Skeletal muscle tissue (tissue), 3 donors: ENCODE measurements at regions not wholly inside any gene's neighbourhood (a gene's known extent, or its start where the extent isn't known, plus 50 kb on each side); places are given as distances from the start of the nearest gene placed in this dataset.

Source experiments
- H3K27ac ChIP-seq: one replicate; pipeline ENCODE4 v1.7.0; 2013; ENCODE audit warnings: mild to moderate bottlenecking, low read depth, low read length, inconsistent platforms
- H3K27me3 ChIP-seq, 3 donors: one replicate each; pipeline ENCODE4 v1.7.0; 2013; ENCODE audit warnings: low read length in 3 of 3; ENCODE audit not compliant: control insufficient read depth in 3 of 3, insufficient read depth in 3 of 3
- H3K36me3 ChIP-seq, 3 donors: one replicate each; pipeline ENCODE4 v1.7.0; 2013; ENCODE audit warnings: low read length in 3 of 3; ENCODE audit not compliant: control insufficient read depth in 3 of 3, insufficient read depth in 3 of 3
- H3K4me1 ChIP-seq, 3 donors: one replicate each; pipeline ENCODE4 v1.7.0; 2013; ENCODE audit warnings: low read length in 3 of 3, mild to moderate bottlenecking in 3 of 3; ENCODE audit not compliant: control insufficient read depth in 3 of 3, insufficient read depth in 3 of 3
- H3K4me3 ChIP-seq, 3 donors: one replicate each; pipeline ENCODE4 v1.7.0; 2013; ENCODE audit warnings: low read length in 3 of 3
- H3K9ac ChIP-seq, 3 donors: one replicate each; pipeline ENCODE4 v1.7.0; 2013; ENCODE audit warnings: low read length in 3 of 3, mild to moderate bottlenecking in 3 of 3, moderate library complexity in 2 of 3, low read depth in 1 of 3
- H3K9me3 ChIP-seq, 3 donors: one replicate each; pipeline ENCODE4 v1.7.0; 2013; ENCODE audit warnings: low read length in 3 of 3; ENCODE audit not compliant: control insufficient read depth in 3 of 3
- donor health status: Osteomylitis.

GRCh38 chr20:60478533-60478932 is 520.3 kb downstream of the CDH26 start:
- H3K9me3 ChIP-seq, result no peaks in the 10 kb centered on the region
- H3K27me3 ChIP-seq, result peaks cover 3 to 17% (median 4%) of the 10 kb centered on the region in 3 donors
- no peak overlapping the region for H3K27ac ChIP-seq
- H3K4me3 ChIP-seq, result no peak overlapping the region
- no peaks in the 10 kb centered on the region for H3K36me3 ChIP-seq
- H3K9ac ChIP-seq, result no peak overlapping the region
- H3K4me1 ChIP-seq, result peaks cover 0 to 4% (median 0%) of the 10 kb centered on the region in 3 donors

- Histone ChIP-seq H3K27ac (no peak overlapping the region), H3K36me3 (no peaks in the 10 kb centered on the region), H3K4me3 (no peak overlapping the region), H3K9me3 (no peaks in the 10 kb centered on the region), H3K27me3 (peaks cover 0 to 18% (median 4%) of the 10 kb centered on the region in 3 donors), H3K9ac (no peak overlapping the region), H3K4me1 (peaks cover 0 to 4% (median 0%) of the 10 kb centered on the region in 3 donors)
Observed at GRCh38 chr20:60480950-60481742, 522.9 kb downstream of the CDH26 start.

GRCh38 chr20:60481743-60482133 is 523.5 kb downstream of the CDH26 start:
- Histone ChIP-seq H3K9ac (no peak overlapping the region), H3K27ac (no peak overlapping the region), H3K36me3 (no peaks in the 10 kb centered on the region), H3K9me3 (no peaks in the 10 kb centered on the region), H3K27me3 (peaks cover 0 to 18% (median 4%) of the 10 kb centered on the region in 3 donors), H3K4me3 (no peak overlapping the region), H3K4me1 (peaks cover 0 to 4% (median 0%) of the 10 kb centered on the region in 3 donors)

GRCh38 chr20:60482221-60483008 is 524.2 kb downstream of the CDH26 start:
- Histone ChIP-seq H3K36me3 (no peaks in the 10 kb centered on the region), H3K27ac (no peak overlapping the region), H3K4me3 (no peak overlapping the region), H3K9ac (no peak overlapping the region), H3K27me3 (peaks cover 0 to 18% (median 4%) of the 10 kb centered on the region in 3 donors), H3K9me3 (no peaks in the 10 kb centered on the region), H3K4me1 (peaks cover 0 to 4% (median 0%) of the 10 kb centered on the region in 3 donors)

- Histone ChIP-seq H3K4me1 (peaks cover 0 to 4% (median 0%) of the 10 kb centered on the region in 3 donors), H3K36me3 (no peaks in the 10 kb centered on the region), H3K27ac (no peak overlapping the region), H3K27me3 (peaks cover 0 to 18% (median 4%) of the 10 kb centered on the region in 3 donors), H3K4me3 (no peak overlapping the region), H3K9me3 (no peaks in the 10 kb centered on the region), H3K9ac (no peak overlapping the region)
Observed at GRCh38 chr20:60483371-60483770, 525.1 kb downstream of the CDH26 start.

GRCh38 chr20:60484316-60484715 is 526.1 kb downstream of the CDH26 start:
- no peaks in the 10 kb centered on the region for H3K36me3 ChIP-seq
- no peaks in the 10 kb centered on the region for H3K9me3 ChIP-seq
- H3K9ac ChIP-seq, result no peak overlapping the region
- H3K4me3 ChIP-seq, result no peak overlapping the region
- no peak overlapping the region for H3K27ac ChIP-seq
- peaks cover 0 to 4% (median 0%) of the 10 kb centered on the region in 3 donors for H3K4me1 ChIP-seq
- peaks cover 0 to 14% (median 4%) of the 10 kb centered on the region in 3 donors for H3K27me3 ChIP-seq

GRCh38 chr20:60485012-60485760 is 527.0 kb downstream of the CDH26 start:
- peaks cover 0 to 14% (median 4%) of the 10 kb centered on the region in 3 donors for H3K27me3 ChIP-seq
- H3K9me3 ChIP-seq, result no peaks in the 10 kb centered on the region
- no peak overlapping the region for H3K27ac ChIP-seq
- H3K36me3 ChIP-seq, result no peaks in the 10 kb centered on the region
- no peak overlapping the region for H3K4me3 ChIP-seq
- H3K4me1 ChIP-seq, result peaks cover 0 to 4% (median 0%) of the 10 kb centered on the region in 3 donors
- no peak overlapping the region for H3K9ac ChIP-seq

GRCh38 chr20:60486315-60486714 is 528.1 kb downstream of the CDH26 start:
- H3K4me3 ChIP-seq, result no peak overlapping the region
- H3K36me3 ChIP-seq, result no peaks in the 10 kb centered on the region
- no peak overlapping the region for H3K9ac ChIP-seq
- no peaks in the 10 kb centered on the region for H3K9me3 ChIP-seq
- peaks cover 0 to 4% (median 0%) of the 10 kb centered on the region in 3 donors for H3K4me1 ChIP-seq
- H3K27ac ChIP-seq, result no peak overlapping the region
- H3K27me3 ChIP-seq, result peaks cover 0 to 12% (median under 1%) of the 10 kb centered on the region in 3 donors

- Histone ChIP-seq H3K27me3 (peaks cover 0 to 8% (median 0%) of the 10 kb centered on the region in 3 donors), H3K9me3 (no peaks in the 10 kb centered on the region), H3K4me3 (no peak overlapping the region), H3K36me3 (no peaks in the 10 kb centered on the region), H3K27ac (no peak overlapping the region), H3K9ac (no peak overlapping the region), H3K4me1 (peaks cover 0 to 2% (median 0%) of the 10 kb centered on the region in 3 donors)
Observed at GRCh38 chr20:60486937-60487336, 528.7 kb downstream of the CDH26 start.
